Stimulated activated CD8-positive, alpha-beta memory T cell treated with anti-CD3 and anti-CD28 coated beads, Interleukin-4, amount 100 ng/mL, for 24 hours (primary cell): ENCODE measurements at regions not wholly inside any gene's neighbourhood (a gene's known extent, or its start where the extent isn't known, plus 50 kb on each side); places are given as distances from the start of the nearest gene placed in this dataset.
"Not testable (repeated sequence)": the region's sequence is repeated elsewhere in the genome, so short reads cannot be mapped to it uniquely, and the experiment has no call there.

ENCODE experiments used
- DNase-seq: peaks from one replicate; pipeline ENCODE4 v3.0.0-alpha.2; 2020; ENCODE audit warnings: low read depth

DNA sequence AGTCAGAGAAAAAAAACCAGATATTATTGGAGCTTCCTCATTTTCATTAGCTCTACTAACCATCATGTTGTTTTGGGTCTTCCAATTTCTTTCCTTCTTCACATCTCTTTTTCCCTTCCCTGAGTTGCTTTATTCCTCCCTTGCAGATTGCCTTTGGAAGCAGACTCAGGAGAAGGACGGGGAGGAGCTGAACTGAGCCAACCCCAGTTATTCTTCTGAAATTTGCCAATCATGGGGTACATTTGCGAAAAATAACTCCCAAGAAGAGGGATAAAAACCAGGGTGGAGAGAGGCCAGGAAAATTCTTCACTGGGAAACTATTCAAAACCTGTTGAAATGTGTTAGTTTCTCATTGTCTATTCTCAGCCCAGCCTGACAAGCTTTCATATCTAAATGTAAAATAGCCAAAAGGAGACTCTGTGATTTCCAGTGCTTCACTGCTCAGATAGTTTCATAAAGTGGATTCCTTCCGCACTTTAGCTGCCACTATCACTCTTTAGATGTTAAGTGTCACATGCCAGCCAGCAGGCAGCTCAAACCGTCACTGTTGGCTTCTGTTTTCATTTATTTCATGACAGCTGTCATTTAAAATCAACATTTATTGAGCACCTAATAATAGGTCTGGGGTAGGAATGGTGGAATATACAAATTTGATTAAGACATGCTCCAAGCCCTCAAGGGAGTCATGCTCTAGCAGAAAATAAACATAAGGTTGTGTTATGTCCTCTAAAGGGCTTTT, 204.5 kb downstream of the SREK1 start:
- no peak for DNase-seq

DNA sequence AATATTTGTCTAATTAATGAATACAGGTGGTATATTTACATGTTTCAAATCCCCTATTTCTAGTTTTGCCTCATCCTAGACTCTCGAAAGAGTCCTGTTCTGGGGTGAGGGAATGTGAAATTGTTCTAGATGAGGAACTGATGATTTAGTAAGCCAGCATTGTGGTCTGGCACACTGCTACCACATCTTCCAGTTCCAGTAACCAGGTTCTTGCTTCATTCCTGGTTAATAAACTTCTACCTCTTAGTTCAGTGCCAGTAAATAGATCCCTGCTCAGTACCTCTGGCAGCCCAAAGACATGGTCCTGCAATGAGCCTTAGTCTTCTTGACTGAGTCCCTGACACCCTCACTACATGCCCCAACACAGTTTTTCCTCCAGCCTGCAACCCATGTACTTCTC, 207.7 kb downstream of the SREK1 start:
- DNase-seq, result no peak

DNA sequence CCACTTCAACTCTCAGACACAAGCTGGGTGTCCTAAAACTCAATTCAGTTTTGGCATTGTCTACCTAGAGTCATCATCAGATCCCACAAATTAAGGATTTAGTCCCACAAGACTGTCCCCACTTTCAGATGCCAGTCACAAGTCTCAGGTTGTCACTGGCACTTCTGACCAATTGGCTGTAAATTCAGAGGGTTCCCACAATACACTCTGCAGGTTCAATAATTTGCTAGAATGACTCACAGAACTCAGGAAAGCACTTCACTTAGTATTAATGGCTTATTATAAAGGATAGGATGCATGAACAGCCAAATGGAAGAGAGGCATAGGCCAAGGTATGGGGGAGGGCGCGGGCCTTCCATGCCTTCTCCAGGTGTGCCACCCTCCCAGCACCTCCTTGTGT, 209.1 kb downstream of the SREK1 start:
- no peak for DNase-seq

DNA sequence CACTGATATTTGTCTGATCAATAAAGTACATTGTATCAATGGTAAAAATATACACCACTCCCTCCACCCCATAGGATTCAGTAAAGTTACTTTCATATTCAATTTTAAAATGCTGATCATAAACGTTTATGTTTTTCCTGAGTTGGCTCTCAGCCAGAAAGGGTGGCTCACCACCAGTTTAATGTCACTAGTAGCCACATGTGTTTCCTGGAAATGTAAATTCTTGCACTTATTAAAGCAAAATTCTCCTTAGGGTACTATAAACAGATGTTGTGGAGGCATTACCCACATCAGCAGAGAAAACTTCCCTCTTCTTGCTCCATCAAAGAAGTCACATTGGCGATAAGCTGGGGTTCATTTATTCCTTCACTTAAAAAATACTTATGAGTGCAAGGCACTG, 210.3 kb downstream of the SREK1 start:
- no peak for DNase-seq

DNA sequence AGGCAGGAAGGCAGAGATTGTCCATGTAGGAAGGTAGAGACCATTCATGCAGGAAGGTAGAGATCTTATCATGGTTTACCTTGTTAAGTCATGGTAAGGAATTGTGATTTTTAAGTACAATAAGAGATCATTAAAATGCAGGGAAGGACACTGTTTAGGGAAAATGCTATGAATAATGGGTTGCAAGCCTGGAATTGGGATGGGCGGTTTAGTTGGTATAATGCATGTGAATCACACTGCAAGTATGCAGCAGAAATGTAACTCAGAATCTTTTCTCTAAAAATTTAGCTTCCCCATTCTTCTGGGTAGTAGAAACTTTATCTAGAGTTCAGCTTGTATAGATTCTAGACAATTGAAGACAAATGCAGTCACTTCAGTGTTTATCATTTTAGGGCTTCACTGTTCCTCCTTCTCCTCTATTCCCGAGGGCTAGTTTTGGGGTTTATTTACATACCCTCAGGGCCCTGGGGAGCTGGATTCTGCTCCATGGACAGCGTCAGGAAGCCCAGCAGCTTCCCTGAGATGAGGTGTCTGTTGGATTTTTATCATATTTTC, 212.0 kb downstream of the SREK1 start:
- no peak for DNase-seq

DNA sequence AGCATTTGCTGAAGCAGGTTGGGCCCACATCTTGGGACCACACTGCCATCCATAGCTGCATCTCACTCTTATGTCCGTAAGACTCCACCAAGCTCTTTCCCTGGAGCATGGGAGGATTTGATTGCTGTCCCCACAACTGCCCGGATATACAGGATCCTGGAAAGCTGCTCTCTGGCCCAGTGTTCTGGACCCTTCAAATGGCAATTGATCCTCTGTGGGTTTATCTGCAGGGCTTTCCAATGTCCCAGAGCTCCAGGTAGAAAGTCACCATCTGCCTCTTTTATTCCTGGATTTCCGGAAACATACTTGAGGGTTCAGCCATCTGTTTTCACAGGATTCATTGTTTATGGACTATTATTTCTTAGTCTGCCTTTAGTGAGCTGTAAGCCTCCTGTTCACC, 214.6 kb downstream of the SREK1 start:
- DNase-seq, result no peak

DNA sequence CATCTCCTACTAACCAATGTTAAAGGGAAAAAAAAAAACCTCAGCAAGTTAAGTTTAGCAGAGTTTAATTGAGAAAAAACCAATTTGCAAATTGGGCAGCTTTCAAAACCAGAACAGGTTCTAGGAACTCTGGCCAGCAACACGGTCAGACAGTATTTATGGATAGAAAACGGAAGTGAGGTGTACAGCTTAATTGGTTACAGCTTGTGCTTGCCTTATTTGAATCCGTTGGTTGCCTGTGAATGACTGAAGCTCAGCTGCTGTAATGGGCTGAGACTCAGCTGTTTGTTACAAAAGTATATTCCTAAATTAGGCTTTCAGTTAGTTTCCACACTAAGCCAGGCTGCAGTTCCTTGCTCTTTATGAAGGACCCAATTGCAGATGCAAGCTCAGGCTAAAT, 217.0 kb downstream of the SREK1 start:
- no peak for DNase-seq

DNA sequence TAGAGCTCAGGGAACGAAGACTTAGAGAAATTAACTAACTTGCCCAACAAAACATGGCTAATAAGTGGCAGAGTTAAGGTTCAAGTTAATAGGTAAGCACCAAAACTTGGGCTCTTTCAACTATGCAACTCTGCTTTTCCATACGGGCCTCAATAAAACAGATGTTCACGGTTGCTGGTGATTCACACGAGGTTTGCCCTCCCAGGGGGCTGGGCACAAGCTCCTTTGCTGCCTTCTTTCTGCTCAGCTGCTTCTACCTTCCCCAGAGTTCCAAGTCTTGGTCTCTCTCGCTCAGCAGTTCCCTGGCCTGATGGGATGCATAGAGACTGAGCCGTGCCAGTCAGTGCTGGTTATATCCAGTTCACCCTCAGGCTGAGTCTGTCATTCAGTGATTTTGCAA, 217.9 kb downstream of the SREK1 start:
- DNase-seq, result no peak

DNA sequence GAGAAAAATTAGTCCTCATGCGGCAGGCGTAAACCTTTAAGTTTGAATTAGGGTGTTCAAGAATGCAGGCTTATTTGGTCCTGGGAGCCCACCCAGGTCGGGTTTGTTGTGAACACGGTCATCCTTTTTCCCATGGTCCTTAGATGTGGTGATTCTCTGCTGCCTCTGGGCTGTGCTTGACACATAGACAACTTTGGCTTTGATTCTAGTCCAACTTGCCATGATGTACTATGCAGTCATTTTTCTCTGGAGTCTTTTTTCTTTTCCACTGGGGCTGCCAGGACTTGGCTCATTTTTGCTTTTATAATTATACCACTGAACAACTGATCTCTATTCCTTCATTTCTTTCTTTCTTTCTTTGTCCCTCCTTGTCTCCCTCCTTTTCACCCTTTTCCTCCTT, 218.6 kb downstream of the SREK1 start:
- DNase-seq, result no peak

DNA sequence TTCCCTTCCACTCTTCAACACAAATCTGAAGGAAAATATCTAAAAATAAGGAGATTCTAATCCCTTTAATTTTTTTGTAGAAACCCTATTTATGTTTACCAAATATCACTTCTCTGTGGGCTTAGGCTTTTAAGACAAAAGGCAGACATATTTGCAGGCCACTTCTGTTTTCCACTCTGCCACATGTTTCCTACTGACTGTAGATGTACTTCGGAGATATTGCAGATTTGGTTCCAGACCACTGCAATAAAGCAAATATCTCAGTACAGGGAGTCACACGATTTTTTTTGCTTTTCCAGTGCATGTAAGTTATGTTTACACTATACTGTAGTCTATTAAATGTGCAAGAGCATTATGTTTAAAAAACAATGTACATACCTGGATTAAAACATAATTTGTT, 219.0 kb downstream of the SREK1 start:
- DNase-seq, result no peak

DNA sequence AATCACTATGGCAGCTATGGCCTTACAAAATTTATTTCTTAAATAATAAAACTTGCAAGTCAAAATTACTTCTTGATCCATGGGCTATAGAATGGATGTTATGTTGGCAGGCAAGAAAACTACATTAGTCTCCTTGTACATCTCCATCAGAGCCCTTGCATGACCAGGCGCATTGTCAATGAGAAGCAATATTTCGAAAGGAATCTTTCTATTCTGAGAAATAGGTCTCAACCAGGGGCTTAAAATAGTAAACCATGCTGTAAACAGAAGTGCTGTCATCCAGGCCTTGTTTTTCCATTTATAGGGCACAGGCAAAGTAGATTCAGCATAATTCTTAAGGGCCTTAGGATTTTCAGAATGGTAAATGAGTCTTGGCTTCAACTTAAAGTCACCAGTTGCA, 220.1 kb downstream of the SREK1 start:
- no peak for DNase-seq

DNA sequence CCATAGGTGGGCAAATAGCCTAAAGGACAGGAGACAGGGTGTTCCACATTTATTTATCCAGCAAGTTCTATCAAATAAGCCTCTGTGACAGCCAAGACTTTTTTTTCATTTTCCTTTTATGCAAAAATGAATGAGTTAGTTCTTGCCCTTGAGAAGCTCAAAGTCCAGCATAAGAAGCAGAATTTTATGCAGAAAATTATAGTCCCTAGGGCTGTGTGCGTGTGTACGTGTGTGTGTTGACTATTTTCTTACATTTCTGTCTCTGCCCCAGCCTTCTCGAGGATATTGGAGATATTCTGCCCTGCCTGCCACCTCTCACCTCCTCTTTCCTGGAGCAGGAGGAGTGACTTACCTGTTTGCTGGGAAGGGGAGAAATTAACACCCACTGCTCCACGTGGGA, 221.9 kb downstream of the SREK1 start:
- no peak for DNase-seq

DNA sequence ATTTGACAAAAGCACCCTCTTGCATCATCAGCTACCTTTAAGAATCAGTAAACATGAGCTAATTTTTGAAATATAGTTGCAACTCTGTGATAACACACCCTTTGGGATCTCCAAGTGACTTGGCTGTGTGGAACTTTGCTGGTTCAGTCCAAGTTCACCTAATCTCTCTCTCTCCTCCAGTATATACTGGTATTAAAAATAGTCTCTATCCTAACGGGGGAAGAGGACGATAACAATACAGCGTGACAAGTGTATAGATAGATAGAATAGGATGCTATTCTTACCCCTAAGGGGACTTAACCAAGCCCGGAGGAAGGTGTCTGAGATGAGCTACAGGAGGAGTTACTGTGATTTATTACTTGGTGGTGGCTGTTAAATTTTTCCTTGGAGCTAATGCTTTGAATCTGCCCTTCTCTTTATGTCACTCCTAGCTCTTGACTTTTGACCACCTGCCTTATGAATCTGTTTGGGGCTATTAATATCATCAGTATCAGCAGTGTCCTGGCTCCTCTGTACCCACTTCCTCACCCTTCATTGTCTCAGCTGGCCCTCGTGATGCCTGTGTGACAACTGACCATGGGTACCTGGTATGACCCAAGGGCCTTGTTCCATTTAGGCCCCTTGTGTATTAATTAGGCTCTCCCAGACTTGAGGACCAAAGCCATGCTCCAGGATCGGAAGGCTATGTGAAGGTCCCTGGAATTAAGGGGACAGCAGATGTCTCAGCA, 223.9 kb downstream of the SREK1 start:
- DNase-seq, result no peak

DNA sequence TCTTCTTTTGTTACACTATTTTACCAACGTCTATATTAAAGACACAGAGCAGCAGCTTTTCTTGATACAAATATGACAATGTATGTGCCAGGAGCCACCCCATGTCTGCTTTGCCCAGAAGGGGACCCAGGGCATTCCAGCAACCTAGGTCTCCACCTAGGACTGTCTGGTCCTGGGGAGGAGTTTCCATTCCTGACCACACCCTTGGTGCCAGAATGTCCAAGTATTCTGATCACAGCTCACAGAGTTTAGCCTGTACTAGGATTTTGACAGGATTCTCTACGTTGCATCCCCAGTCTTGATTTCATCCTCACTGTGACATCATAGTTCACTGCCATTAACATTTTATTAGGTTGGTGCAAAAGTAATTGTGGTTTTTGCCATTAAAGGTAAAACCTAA, 224.7 kb downstream of the SREK1 start:
- DNase-seq, result no peak

DNA sequence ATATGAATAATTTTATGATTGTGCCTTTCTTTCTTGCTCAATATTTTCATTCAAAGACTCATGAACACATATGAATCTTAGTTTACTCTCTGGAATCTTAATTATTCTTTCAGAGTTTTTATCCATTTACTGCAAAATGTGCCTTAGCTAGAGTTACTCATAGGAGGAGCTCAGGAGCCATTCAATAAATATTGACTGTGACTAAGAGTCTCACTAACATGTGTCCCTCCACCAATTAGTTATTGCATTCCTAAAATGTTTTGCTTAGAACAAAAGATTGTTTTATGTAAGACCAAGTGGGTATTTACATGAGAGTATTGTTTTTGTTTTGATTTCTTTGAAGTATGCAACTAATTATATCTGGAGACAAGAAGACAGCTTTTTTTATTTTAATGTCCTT, 218.4 kb upstream of the MAST4 start:
- no peak for DNase-seq

DNA sequence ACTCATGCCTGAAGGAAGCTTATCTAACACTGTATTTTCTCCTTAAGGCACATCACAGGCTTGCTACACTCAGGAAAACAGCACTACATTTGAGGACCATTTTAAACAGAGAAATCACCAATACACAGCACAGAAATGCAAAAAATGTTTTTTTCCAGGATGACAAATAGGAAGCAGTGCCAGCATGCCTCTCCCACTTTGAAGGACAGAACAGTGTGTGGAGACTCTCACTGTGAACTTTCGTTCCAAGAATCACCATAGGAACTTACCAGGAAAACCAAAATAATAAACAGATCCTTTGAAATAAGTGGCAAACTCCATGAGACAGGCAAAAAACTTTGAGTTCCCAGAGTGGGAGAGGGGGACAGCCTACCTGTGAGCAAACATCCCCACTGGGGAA, 217.8 kb upstream of the MAST4 start:
- no peak for DNase-seq

DNA sequence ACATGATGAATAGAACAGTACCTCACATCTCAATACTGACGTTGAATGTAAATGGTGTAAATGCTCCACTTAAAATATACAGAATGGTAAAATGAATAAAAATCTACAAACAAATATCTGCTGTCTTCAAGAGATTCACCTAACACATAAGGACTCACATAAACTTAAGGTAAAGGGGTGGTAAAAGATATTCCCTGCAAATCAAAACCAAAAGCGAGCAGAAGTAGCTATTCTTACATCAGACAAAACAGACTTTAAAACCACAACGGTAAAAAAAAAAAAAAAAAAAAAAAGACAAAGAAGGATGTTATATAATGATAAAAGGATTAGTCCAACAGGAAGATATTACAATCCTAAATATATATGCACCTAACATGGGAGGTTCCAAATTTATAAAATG, 214.0 kb upstream of the MAST4 start:
- DNase-seq, result no peak

DNA sequence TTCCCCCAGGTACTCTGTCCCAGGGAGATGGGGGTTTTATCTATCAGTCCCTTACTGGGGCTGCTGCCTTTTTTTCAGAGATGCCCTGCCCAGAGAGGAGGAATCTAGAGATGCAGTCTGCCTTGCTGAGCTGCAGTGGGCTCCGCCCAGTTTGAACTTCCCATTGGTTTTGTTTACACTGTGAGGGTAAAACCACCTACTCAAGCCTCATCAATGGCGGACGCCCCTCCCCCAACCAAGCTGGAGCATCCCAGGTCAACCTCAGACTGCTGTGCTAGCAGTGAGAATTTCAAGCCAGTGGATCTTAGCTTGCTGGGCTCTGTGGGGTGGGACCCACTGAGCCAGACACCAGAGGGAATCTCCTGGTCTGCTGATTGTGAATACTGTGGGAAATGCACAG, 191.0 kb upstream of the MAST4 start:
- DNase-seq, result not testable (repeated sequence)

DNA sequence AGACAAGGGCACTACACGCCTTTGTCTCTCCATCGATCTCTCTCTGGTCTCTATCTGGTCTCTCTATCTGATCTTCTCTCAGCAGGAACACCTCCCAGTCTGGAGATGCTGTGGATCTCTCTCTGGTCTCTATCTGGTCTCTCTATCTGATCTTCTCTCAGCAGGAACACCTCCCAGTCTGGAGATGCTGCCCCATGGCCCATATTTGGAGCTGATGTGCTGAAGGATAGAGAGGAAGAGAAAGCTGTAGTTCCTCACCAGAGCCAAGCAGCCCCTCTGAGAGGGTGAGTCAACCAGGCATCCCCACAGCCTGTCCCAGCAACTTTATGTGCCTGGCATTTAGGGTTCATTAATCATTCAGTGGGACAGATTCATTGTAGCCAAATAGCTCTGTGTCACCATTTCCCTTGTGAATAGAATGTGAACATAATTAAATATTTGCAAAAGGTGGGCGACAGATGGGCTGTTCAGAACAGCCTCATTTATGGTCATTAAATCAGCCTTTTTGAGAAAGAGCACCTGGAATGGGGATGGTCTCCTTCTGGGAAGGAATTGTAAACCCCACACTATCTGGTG, 189.3 kb upstream of the MAST4 start:
- no peak for DNase-seq

DNA sequence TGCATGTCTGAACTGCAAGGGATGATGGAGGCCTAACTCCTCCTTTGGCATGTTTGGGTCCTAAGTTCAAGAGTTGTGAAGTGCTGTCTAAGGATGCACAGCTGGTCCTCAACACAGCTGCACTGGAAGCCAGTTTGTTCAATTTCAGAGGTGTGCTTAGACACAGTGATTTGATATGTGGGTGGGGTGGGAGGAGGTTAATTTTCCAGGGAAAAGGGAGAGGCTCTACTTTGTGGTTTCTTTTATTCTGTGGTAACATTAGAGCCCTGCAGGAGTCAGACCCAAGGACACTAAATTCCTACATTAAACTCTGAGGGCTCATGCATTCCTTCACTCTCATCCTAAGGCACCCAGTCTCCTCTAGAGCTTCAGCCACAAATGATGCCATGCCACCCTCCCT, 188.4 kb upstream of the MAST4 start:
- no peak for DNase-seq

DNA sequence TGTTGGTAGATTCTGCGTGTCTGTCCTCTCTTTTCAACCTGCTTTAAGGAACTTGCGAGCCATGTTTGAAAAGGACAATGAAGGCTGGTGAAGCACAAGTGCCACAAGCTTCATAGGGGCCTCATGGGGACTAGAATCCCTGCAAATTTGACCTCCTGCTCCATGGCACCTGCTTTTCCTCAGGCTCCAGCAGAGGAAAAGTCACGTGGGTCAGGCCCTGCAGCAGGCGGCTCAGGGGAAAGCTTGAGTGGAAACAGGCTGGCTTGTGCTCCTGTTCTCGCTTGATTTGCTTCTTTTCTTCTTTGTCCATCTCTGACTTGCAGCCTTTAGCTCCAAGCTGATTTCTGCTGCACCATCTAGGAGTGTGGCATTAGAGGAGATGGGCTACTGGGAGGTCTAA, 187.6 kb upstream of the MAST4 start:
- no peak for DNase-seq

DNA sequence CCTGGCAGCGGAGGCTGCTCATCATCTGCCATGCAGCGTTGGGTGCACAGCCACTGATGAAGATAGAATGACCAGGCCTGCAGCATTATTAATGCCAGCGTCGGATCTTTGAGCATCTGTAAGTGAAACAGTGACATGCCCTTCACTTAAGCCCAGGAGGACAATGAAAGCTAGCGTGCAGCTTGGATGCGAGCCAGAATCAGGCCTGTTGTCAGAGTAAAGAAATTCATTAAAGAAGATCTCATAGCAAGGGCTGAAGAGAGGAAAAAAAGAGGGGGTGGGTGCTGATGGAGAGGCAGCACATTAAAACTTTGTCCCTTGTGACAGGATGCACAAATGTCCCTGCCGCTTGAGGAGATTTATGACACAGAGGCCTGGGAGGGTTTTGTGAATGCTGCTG, 186.1 kb upstream of the MAST4 start:
- DNase-seq, result no peak

DNA sequence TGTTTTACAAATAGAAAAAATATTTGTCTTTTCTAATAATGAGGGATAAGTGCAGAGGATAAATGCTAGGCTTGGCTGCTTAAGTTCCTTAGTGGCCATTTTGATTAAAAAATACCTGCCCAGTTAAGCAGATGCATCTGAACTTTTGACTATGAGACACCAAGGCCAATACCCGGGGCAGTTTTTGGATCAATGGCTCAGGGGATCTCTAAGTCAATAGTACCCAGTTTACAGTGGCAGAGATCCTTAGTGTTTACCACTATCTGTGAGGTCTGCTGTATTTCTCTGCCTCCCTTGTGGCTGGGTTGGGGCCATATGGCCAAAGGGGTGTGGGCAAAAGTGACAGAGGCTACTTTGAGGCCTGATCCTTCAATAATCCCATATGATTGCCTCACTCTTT, 184.5 kb upstream of the MAST4 start:
- DNase-seq, result no peak
